ENCODE measurements at regions not wholly inside any gene's neighbourhood (a gene's known extent, or its start where the extent isn't known, plus 50 kb on each side); places are given as distances from the start of the nearest gene placed in this dataset.

GRCh38 chr6:134510920-134511319, 193.0 kb upstream of the SGK1 start:
- 76 to 90% (median 81%) methylated on average over 3 of the region's 3 CpGs for WGBS, 5 donors
- TF ChIP-seq POLR2AphosphoS5 (IDR thresholded peaks at IDR 0.05) (no peak), CTCF (IDR thresholded peaks at IDR 0.05) (no peak), POLR2A (IDR thresholded peaks at IDR 0.05) (no peak), EP300 (IDR thresholded peaks at IDR 0.05) (no peak)
- Histone ChIP-seq H3K4me1 (peaks cover 0 to 11% (median 0%) of the 10 kb centered on the region in 4 donors), H3K27ac (no peak overlapping the region), H3K36me3 (no peaks in the 10 kb centered on the region), H3K27me3 (no peaks in the 10 kb centered on the region), H3K9me3 (no peaks in the 10 kb centered on the region), H3K4me3 (no peak overlapping the region)
- DNase-seq, result no peak
- intact Hi-C loops (cut with DNase I; ENCODE audit: low total_unique reads), result no loop called here

GRCh38 chr6:134510142-134510541, 192.2 kb upstream of the SGK1 start:
- Histone ChIP-seq H3K27me3 (no peaks in the 10 kb centered on the region), H3K27ac (no peak overlapping the region), H3K4me1 (peaks cover 0 to 11% (median 0%) of the 10 kb centered on the region in 4 donors), H3K9me3 (no peaks in the 10 kb centered on the region), H3K36me3 (no peaks in the 10 kb centered on the region), H3K4me3 (no peak overlapping the region)
- no peak for DNase-seq
- whole genome bisulfite sequencing, 5 donors, result 80 to 91% (median 89%) methylated on average over 4 of the region's 4 CpGs
- TF ChIP-seq POLR2AphosphoS5 (IDR thresholded peaks at IDR 0.05) (no peak), CTCF (IDR thresholded peaks at IDR 0.05) (no peak), POLR2A (IDR thresholded peaks at IDR 0.05) (no peak), EP300 (IDR thresholded peaks at IDR 0.05) (no peak)
- intact Hi-C loops (cut with DNase I; ENCODE audit: low total_unique reads), result no loop called here

GRCh38 chr6:134508862-134509498, 191.1 kb upstream of the SGK1 start:
- Histone ChIP-seq H3K27ac (no peak overlapping the region), H3K27me3 (no peaks in the 10 kb centered on the region), H3K4me3 (no peak overlapping the region), H3K9me3 (no peaks in the 10 kb centered on the region), H3K36me3 (no peaks in the 10 kb centered on the region), H3K4me1 (peaks cover 0 to 11% (median 0%) of the 10 kb centered on the region in 4 donors)
- intact Hi-C loops (cut with DNase I; ENCODE audit: low total_unique reads), result no loop called here
- 93 to 96% (median 95%) methylated on average over 7 of the region's 7 CpGs for WGBS, 5 donors
- DNase-seq, result no peak
- TF ChIP-seq EP300 (IDR thresholded peaks at IDR 0.05), result no peak
- TF ChIP-seq CTCF (IDR thresholded peaks at IDR 0.05), result no peak
- no peak for TF ChIP-seq POLR2A (IDR thresholded peaks at IDR 0.05)
- no peak for TF ChIP-seq POLR2AphosphoS5 (IDR thresholded peaks at IDR 0.05)

GRCh38 chr6:134506162-134506561, 188.2 kb upstream of the SGK1 start:
- intact Hi-C loops (cut with DNase I; ENCODE audit: low total_unique reads), result no loop called here
- no peak for TF ChIP-seq POLR2AphosphoS5 (IDR thresholded peaks at IDR 0.05)
- TF ChIP-seq POLR2A (IDR thresholded peaks at IDR 0.05), result no peak
- no peak for TF ChIP-seq EP300 (IDR thresholded peaks at IDR 0.05)
- no peak for TF ChIP-seq CTCF (IDR thresholded peaks at IDR 0.05)
- Histone ChIP-seq H3K36me3 (no peaks in the 10 kb centered on the region), H3K27me3 (no peaks in the 10 kb centered on the region), H3K4me3 (no peak overlapping the region), H3K9me3 (no peaks in the 10 kb centered on the region), H3K4me1 (peaks cover 5 to 11% (median 10%) of the 10 kb centered on the region in 4 donors), H3K27ac (no peak overlapping the region)
- no peak for DNase-seq
- 90 to 97% (median 95%) methylated on average over 4 of the region's 4 CpGs for WGBS, 5 donors
